A172 (cell line): ENCODE measurements at regions not wholly inside any gene's neighbourhood (a gene's known extent, or its start where the extent isn't known, plus 50 kb on each side); places are given as distances from the start of the nearest gene placed in this dataset.

Experiments used
- DNase-seq: peaks from one replicate; pipeline ENCODE4 v3.0.0-alpha.2; 2015; ENCODE audit warnings: low spot score

- DNase-seq: no peak
Observed at GRCh38 chr2:8278709-8279354, 403.0 kb upstream of the ID2 start.

DNA sequence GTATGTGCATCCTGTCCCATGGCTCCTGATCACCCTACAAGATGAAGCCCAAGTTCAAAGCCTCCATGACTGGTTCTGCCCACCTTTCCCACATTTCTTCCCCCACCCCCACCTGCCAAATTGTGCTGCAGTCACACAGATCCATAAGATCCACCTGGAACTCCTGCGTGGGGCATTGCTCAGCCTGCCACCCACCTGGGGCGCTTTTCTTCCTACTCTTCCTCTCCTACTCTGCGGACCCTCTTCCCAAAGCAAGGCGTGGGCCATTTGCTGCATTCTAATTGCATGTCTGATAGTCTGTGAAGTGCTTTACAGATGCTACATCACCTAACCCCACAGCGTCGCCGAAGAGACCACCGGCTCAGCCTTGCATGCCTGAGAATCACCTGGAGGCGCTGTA lies 402.4 kb upstream of the ID2 start:
- no peak for DNase-seq

DNA sequence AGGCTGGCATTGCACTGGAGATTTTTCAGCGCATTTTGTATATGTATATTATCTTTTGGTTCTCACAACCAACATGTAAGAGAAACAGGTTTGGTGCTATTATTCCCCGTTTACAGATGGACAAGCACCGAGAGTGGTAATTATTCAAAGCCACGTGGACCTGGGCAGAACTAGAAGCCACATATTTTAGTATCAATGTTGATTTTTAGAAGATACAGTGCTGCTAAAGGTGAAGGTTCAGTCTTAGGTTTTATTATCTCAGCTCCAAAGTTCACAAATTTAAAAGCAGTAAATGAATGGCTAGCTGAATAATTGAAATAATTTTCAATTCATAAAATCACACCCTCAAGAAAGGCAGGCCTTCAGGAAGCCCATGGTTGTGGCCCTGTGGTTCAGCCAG lies 400.6 kb upstream of the ID2 start:
- DNase-seq: no peak

GRCh38 chr2:8281950-8282857 lies 399.7 kb upstream of the ID2 start:
- no peak for DNase-seq

- no peak for DNase-seq
Observed at GRCh38 chr2:8282858-8283252, 399.0 kb upstream of the ID2 start.

- no peak for DNase-seq
Observed at GRCh38 chr2:8285081-8285480, 396.8 kb upstream of the ID2 start.

DNA sequence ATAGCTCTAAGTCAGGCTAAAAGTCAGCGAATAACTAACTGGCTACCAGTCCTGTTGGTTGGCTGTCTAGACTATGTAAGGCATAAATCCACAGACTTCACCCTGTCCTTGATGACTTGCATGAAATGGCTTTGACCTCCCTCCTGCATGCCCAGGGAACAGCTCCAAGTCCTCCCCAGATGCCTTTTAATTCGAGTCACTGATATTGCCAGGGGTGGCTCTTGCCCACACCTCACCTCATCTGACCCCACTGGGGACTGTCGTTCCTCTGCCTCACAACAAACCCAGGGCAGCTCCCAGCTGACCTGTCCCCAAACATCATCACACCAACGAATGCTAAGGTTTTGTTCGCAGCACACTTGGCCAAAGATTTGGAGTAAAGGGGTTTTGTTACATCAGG lies 396.0 kb upstream of the ID2 start:
- no peak for DNase-seq

DNA sequence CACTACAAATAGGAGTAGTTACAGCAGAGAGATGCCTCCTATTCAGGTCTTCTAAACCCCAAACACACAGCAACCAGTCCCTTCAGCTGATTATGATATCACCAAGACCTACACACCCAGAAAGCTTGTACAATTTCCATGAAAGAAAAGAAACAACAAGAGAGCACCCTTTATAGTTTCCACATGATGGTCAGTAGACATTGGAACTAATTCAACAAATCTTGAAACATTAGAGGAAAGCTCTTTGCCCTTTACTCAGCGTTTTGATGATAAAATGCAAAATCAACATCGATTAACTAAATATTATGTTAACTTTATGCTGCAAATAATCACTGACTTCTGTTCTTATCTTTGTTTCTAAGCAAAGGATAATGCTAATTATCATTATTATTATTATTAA lies 393.6 kb upstream of the ID2 start:
- no peak for DNase-seq

DNA sequence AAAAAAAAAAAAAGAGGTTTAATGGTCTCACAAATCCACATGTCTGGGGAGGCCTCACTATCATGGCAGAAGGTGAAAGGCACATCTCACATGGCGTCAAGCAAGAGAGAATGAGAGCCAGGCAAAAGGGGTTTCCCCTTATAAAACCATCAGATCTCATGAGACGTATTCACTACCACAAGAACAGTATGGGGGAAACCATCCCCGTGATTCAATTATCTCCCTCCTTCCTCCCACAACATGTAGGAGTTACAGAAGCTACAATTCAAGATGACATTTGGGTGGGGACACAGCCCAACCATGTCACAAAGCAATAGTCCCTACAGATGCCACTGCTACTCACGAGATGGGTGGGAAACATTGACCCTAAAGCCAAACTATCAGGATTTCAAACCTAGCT lies 392.7 kb upstream of the ID2 start:
- no peak for DNase-seq

DNA sequence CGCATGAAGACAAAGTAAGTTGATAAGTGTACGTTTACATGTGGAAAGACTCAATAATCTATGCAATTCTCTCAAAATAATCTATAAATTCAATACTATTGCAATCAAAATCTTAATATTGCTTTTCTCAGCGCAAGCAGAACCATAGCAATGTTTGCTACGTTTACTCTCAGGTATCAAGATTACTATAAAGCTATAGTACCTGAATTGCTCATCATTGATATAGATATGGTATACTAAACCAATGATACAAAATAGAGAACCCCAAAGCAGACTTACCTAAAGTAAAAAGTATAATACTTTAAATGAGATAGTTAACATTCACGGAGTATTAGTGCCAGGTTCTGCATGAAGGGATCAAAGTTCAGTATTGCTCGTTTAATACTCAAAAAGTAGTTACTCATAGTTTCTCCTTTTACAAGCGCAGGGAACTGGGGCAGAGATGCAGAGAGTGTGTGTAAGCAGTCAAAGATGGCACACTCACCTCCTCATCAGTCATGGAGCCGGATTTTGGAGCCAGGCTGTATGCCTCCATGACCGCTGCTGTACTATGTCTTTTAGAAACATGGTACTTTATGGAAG lies 391.0 kb upstream of the ID2 start:
- no peak for DNase-seq

- DNase-seq: peak; percentile 28
Observed at GRCh38 chr2:8296306-8296705, 385.6 kb upstream of the ID2 start.

GRCh38 chr2:8297376-8298231 lies 384.3 kb upstream of the ID2 start:
- DNase-seq: no peak

GRCh38 chr2:8298783-8299182 lies 383.1 kb upstream of the ID2 start:
- DNase-seq: no peak

GRCh38 chr2:8300216-8300615 lies 381.6 kb upstream of the ID2 start:
- DNase-seq: no peak

GRCh38 chr2:8300905-8301304 lies 381.0 kb upstream of the ID2 start:
- no peak for DNase-seq

- DNase-seq: peak; percentile 33
Observed at GRCh38 chr2:8303322-8303832, 378.5 kb upstream of the ID2 start.

GRCh38 chr2:8304821-8305766 lies 376.8 kb upstream of the ID2 start:
- no peak for DNase-seq

GRCh38 chr2:8306530-8307351 lies 375.1 kb upstream of the ID2 start:
- DNase-seq: peak; percentile 87

GRCh38 chr2:8307606-8308180 lies 374.2 kb upstream of the ID2 start:
- DNase-seq: no peak
